ENCODE measurements at regions not wholly inside any gene's neighbourhood (a gene's known extent, or its start where the extent isn't known, plus 50 kb on each side); places are given as distances from the start of the nearest gene placed in this dataset.

DNA sequence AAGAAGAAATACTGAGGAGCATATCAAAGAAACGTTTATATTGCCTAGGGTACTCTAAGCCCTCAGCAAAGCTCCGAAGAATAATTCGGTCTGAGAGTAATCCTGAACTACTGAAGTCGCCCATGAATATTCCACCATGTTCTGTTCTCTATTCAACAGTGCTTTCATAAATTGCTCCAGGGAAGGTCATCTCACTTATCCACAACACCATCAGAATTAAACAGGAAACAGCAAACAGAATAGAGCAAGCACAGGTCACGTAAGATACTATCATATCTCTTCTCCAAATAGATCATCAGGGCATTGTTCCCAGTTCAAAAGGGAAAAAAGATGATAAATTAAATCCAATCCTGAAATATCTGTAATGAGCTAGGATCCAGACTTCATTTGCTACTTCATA lies 325.6 kb downstream of the DEPDC1B start:
- TF ChIP-seq, protein P1, sequence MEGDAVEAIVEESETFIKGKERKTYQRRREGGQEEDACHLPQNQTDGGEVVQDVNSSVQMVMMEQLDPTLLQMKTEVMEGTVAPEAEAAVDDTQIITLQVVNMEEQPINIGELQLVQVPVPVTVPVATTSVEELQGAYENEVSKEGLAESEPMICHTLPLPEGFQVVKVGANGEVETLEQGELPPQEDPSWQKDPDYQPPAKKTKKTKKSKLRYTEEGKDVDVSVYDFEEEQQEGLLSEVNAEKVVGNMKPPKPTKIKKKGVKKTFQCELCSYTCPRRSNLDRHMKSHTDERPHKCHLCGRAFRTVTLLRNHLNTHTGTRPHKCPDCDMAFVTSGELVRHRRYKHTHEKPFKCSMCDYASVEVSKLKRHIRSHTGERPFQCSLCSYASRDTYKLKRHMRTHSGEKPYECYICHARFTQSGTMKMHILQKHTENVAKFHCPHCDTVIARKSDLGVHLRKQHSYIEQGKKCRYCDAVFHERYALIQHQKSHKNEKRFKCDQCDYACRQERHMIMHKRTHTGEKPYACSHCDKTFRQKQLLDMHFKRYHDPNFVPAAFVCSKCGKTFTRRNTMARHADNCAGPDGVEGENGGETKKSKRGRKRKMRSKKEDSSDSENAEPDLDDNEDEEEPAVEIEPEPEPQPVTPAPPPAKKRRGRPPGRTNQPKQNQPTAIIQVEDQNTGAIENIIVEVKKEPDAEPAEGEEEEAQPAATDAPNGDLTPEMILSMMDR (IDR thresholded peaks at IDR 0.05), result no peak
- no peak for TF ChIP-seq POLR2A (IDR thresholded peaks at IDR 0.05)
- no peak for TF ChIP-seq POLR2AphosphoS5 (IDR thresholded peaks at IDR 0.05)
- TF ChIP-seq EP300 (IDR thresholded peaks at IDR 0.05), result no peak
